ENCODE measurements at regions not wholly inside any gene's neighbourhood (a gene's known extent, or its start where the extent isn't known, plus 50 kb on each side); places are given as distances from the start of the nearest gene placed in this dataset.

- Histone ChIP-seq H3K4me1 (ENCODE audit: low read depth) (no peaks in the 10 kb centered on the region), H3K9me3 (no peaks in the 10 kb centered on the region), H3K36me3 (ENCODE audit: low read depth) (no peaks in the 10 kb centered on the region), H3K4me3 (no peak overlapping the region)
- ATAC-seq (no peak), DNase-seq (no peak)
- TF ChIP-seq CTCF (IDR thresholded peaks at IDR 0.05) = no peak
- intact Hi-C loops (cut with DNase I, micrococcal nuclease) = no loop called here
Measured at GRCh38 chr3:1723726-1724125, 374.9 kb upstream of the CNTN4 start.

- ATAC-seq (peak; percentile 75), DNase-seq (peak in 1 of 3 donors; percentile 24)
- no peak overlapping the region for H3K4me3 ChIP-seq
- intact Hi-C loops (cut with DNase I, micrococcal nuclease) = no loop called here
- H3K36me3 ChIP-seq (ENCODE audit: low read depth) = no peaks in the 10 kb centered on the region
- TF ChIP-seq CTCF (IDR thresholded peaks at IDR 0.05) = no peak
- H3K9me3 ChIP-seq = no peaks in the 10 kb centered on the region
- H3K4me1 ChIP-seq (ENCODE audit: low read depth) = no peaks in the 10 kb centered on the region
Measured at GRCh38 chr3:1726741-1727140, 371.9 kb upstream of the CNTN4 start.

- Histone ChIP-seq H3K4me1 (ENCODE audit: low read depth) (no peaks in the 10 kb centered on the region), H3K36me3 (ENCODE audit: low read depth) (no peaks in the 10 kb centered on the region), H3K9me3 (no peaks in the 10 kb centered on the region), H3K4me3 (no peak overlapping the region)
- no peak for TF ChIP-seq CTCF (IDR thresholded peaks at IDR 0.05)
- DNase-seq (no peak), ATAC-seq (peak; percentile 56)
- intact Hi-C loops (cut with DNase I, micrococcal nuclease) = no loop called here
Measured at GRCh38 chr3:1727242-1727641, 371.4 kb upstream of the CNTN4 start.

GRCh38 chr3:1728510-1728909 is 370.2 kb upstream of the CNTN4 start:
- Histone ChIP-seq H3K9me3 (no peaks in the 10 kb centered on the region), H3K36me3 (ENCODE audit: low read depth) (no peaks in the 10 kb centered on the region), H3K4me3 (no peak overlapping the region), H3K4me1 (ENCODE audit: low read depth) (no peaks in the 10 kb centered on the region)
- ATAC-seq (peak; percentile 70), DNase-seq (no peak)
- no peak for TF ChIP-seq CTCF (IDR thresholded peaks at IDR 0.05)
- intact Hi-C loops (cut with DNase I, micrococcal nuclease) = no loop called here

GRCh38 chr3:1734494-1735122 is 364.1 kb upstream of the CNTN4 start:
- intact Hi-C loops (cut with DNase I, micrococcal nuclease) = no loop called here
- peaks cover 3% of the 10 kb centered on the region for H3K9me3 ChIP-seq

More at GRCh38 chr3:1734494-1735122, 364.1 kb upstream of the CNTN4 start:
- ATAC-seq (no peak), DNase-seq (no peak)
- Histone ChIP-seq H3K4me1 (ENCODE audit: low read depth) (no peaks in the 10 kb centered on the region), H3K4me3 (no peak overlapping the region), H3K36me3 (ENCODE audit: low read depth) (no peaks in the 10 kb centered on the region)
- no peak for TF ChIP-seq CTCF (IDR thresholded peaks at IDR 0.05)

Measured in mucosa of descending colon (tissue), 3 donors.